Osteoblast (primary cell): ENCODE measurements at regions not wholly inside any gene's neighbourhood (a gene's known extent, or its start where the extent isn't known, plus 50 kb on each side); places are given as distances from the start of the nearest gene placed in this dataset.

Experiments
- DNase-seq: peaks from one replicate; pipeline ENCODE4 v3.0.0; 2011; ENCODE audit warnings: low spot score, mixed read lengths; ENCODE audit not compliant: insufficient read length; ENCODE audit errors: missing footprints
- H2AFZ ChIP-seq: 2 replicates; pipeline ENCODE4 v1.6.0; 2011; ENCODE audit warnings: mild to moderate bottlenecking, low read length
- H3K27ac ChIP-seq: 2 replicates; pipeline ENCODE4 v1.5.1; 2011; ENCODE audit warnings: mild to moderate bottlenecking, low read depth, low read length, moderate library complexity
- H3K27me3 ChIP-seq: 2 replicates; pipeline ENCODE4 v1.6.0; 2012; ENCODE audit warnings: mild to moderate bottlenecking, control low read depth, inconsistent platforms, low read length, moderate library complexity; ENCODE audit not compliant: insufficient read depth
- H3K36me3 ChIP-seq: 2 replicates; pipeline ENCODE4 v1.5.1; 2011; ENCODE audit warnings: mild to moderate bottlenecking, low read length, control low read depth, moderate library complexity; ENCODE audit not compliant: insufficient read depth
- H3K4me1 ChIP-seq: 2 replicates; pipeline ENCODE4 v1.5.1; 2011; ENCODE audit warnings: mild to moderate bottlenecking, low read length, control low read depth, moderate library complexity; ENCODE audit not compliant: insufficient read depth
- H3K4me2 ChIP-seq: 2 replicates; pipeline ENCODE4 v1.6.0; 2011; ENCODE audit warnings: mild to moderate bottlenecking, low read length; ENCODE audit not compliant: insufficient read depth
- H3K4me3 ChIP-seq: fragments of 200-600 bp; sonication (generic); 3 replicates; pipeline ENCODE4 v1.5.1; 2012; ENCODE audit warnings: mild to moderate bottlenecking, low read length, inconsistent platforms; ENCODE audit not compliant: insufficient read depth
- H3K79me2 ChIP-seq: 2 replicates; pipeline ENCODE4 v1.6.0; 2012; ENCODE audit warnings: mild to moderate bottlenecking, low read length, control low read depth, inconsistent platforms; ENCODE audit not compliant: insufficient read depth
- H3K9me3 ChIP-seq: 2 replicates; pipeline ENCODE4 v1.5.1; 2011; ENCODE audit warnings: low read depth, low read length, control low read depth
- H4K20me1 ChIP-seq: 2 replicates; pipeline ENCODE4 v1.6.0; 2012; ENCODE audit warnings: mild to moderate bottlenecking, low read length, control low read depth; ENCODE audit not compliant: insufficient read depth
- CTCF ChIP-seq: IDR thresholded peaks from 2 replicates; pipeline ENCODE4 v1.5.1; 2011; ENCODE audit warnings: mild to moderate bottlenecking, low read depth, low read length, moderate library complexity; ENCODE audit errors: extremely low read depth

- Histone ChIP-seq H3K79me2 (no peaks in the 10 kb centered on the region), H3K9me3 (no peaks in the 10 kb centered on the region), H3K27me3 (no peaks in the 10 kb centered on the region), H3K4me2 (no peak overlapping the region), H3K4me1 (no peaks in the 10 kb centered on the region), H2AFZ (no peak overlapping the region), H4K20me1 (no peaks in the 10 kb centered on the region), H3K36me3 (no peaks in the 10 kb centered on the region), H3K4me3 (no peak overlapping the region), H3K27ac (no peak overlapping the region)
- no peak for TF ChIP-seq CTCF
- no peak for DNase-seq
Measured at GRCh38 chr4:165743422-165743821, 129.6 kb upstream of the TLL1 start.

- no peaks in the 10 kb centered on the region for H3K4me1 ChIP-seq
- no peaks in the 10 kb centered on the region for H3K27me3 ChIP-seq
- H2AFZ ChIP-seq = no peak overlapping the region
- no peak overlapping the region for H3K4me3 ChIP-seq
- DNase-seq = no peak
- H3K36me3 ChIP-seq = no peaks in the 10 kb centered on the region
- no peaks in the 10 kb centered on the region for H3K9me3 ChIP-seq
- no peaks in the 10 kb centered on the region for H4K20me1 ChIP-seq
- no peak overlapping the region for H3K27ac ChIP-seq
- H3K4me2 ChIP-seq = no peak overlapping the region
- H3K79me2 ChIP-seq = no peaks in the 10 kb centered on the region
- no peak for TF ChIP-seq CTCF
Measured at GRCh38 chr4:165744370-165744769, 128.7 kb upstream of the TLL1 start.

- H3K79me2 ChIP-seq = no peaks in the 10 kb centered on the region
- H3K4me3 ChIP-seq = no peak overlapping the region
- DNase-seq = no peak
- no peaks in the 10 kb centered on the region for H4K20me1 ChIP-seq
- no peak overlapping the region for H2AFZ ChIP-seq
- no peak for TF ChIP-seq CTCF
- H3K9me3 ChIP-seq = no peaks in the 10 kb centered on the region
- no peaks in the 10 kb centered on the region for H3K27me3 ChIP-seq
- H3K36me3 ChIP-seq = no peaks in the 10 kb centered on the region
- H3K4me1 ChIP-seq = no peaks in the 10 kb centered on the region
- no peak overlapping the region for H3K4me2 ChIP-seq
- H3K27ac ChIP-seq = no peak overlapping the region
Measured at GRCh38 chr4:165748321-165748720, 124.7 kb upstream of the TLL1 start.

- no peak overlapping the region for H3K27ac ChIP-seq
- no peak overlapping the region for H2AFZ ChIP-seq
- H4K20me1 ChIP-seq = no peaks in the 10 kb centered on the region
- no peak for DNase-seq
- H3K4me1 ChIP-seq = no peaks in the 10 kb centered on the region
- no peak for TF ChIP-seq CTCF
- no peaks in the 10 kb centered on the region for H3K79me2 ChIP-seq
- H3K4me2 ChIP-seq = no peak overlapping the region
- H3K27me3 ChIP-seq = no peaks in the 10 kb centered on the region
- no peaks in the 10 kb centered on the region for H3K36me3 ChIP-seq
- H3K4me3 ChIP-seq = no peak overlapping the region
- H3K9me3 ChIP-seq = no peaks in the 10 kb centered on the region
Measured at GRCh38 chr4:165751882-165752281, 121.2 kb upstream of the TLL1 start.
